ENCODE measurements at regions not wholly inside any gene's neighbourhood (a gene's known extent, or its start where the extent isn't known, plus 50 kb on each side); places are given as distances from the start of the nearest gene placed in this dataset.

- TF ChIP-seq CTCF (IDR thresholded peaks at IDR 0.05; ENCODE audit: low read length) (no peak), EZH2 (optimal IDR thresholded peaks at IDR 0.05; ENCODE audit: low read depth, low read length) (no peak)
Measured at GRCh38 chr13:86445206-86445605, 646.0 kb upstream of the SLITRK6 start.

Measured in MM.1S (cell line).